Mucosa of gallbladder (tissue), 1 donor: ENCODE measurements at regions not wholly inside any gene's neighbourhood (a gene's known extent, or its start where the extent isn't known, plus 50 kb on each side); places are given as distances from the start of the nearest gene placed in this dataset.

Experiments used
- DNase-seq: peaks from one replicate; pipeline ENCODE4 v3.0.0-alpha.2; 2020; ENCODE audit warnings: low spot score
- donor health status: DM: no; HTN: no; CAD: no.

DNA sequence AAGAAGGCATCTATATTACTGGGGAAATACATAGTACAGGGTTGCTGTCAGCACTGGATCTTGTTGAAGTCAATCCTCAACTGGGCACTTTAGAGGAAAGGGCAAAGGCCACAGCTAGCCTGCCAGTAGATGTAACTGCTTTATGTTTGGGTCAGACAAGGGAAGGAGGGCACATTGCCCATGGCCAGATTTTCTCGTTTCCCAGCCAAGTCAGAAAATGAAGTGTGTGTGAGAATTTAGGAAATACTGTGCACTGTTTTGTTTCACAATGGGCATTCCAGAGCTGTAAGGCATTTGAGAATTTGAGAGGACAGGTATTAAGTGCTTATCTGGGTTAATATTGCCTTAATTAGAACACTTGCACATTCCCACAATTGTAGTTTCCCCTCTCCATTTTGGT is 183.9 kb upstream of the MCHR2 start:
- no peak for DNase-seq

DNA sequence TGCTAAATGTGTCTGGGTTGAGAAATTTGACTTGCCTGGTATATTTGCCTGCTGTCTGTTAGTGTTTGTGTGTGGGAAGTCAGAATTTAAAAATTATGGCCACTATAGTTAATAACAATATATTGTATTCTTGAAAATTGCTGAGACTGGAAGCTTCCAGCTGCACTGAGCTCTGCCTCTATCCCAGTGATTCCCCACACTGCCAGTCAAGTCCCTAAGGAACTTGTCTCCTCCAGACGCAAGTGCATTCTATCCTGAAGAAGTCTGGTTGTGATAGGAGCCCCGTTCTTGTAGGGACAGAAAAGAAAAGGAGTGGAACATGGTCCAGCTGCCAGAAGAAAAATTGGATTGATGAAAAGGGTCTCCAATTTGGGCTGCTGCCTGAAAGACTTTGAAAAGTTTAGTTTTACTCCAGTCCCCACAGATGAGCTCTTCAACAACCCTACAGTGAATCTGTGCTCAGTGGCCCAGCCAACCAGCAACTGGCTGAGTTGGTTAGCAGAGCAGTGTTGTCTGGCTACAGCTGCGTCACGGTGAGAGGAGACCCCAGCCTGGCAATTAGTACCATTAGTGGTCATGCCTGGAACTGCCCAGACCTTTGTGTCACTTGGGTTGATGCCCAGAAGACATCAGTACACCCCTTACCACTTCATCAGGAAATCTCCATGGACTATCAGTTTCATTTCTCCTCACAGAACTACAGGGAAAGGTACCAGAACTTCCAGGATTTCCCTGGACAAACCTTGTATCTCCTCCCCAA is 183.1 kb upstream of the MCHR2 start:
- no peak for DNase-seq

DNA sequence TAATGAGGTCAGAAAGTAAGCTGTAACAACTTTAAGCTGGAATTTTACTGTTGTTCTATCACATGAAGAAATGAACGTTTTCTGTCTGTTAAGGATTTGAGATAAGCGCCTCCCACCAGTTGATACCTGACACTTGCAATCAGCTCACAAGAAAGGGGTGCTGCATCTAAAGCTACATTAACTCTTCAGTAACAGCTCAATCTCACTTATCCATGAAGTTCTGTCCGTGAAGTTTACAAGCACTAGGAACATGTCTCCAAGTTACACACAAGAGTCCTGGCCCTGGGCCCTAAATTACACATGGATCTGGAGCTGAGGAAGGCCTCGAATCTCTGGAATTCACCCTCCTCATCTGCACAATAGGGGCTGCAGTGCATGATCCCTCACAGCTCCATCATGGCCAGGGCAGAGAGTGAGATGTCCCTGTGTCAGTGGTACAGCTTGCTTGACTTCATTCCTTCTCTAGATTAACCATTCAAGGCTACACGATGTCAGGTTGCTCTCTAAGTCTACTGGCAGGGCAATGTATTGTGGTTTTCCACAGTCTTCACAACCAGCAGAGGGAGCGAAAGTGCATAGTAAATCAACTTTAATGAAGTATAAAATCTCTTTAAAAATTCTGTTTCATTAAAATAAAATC is 182.4 kb upstream of the MCHR2 start:
- no peak for DNase-seq

DNA sequence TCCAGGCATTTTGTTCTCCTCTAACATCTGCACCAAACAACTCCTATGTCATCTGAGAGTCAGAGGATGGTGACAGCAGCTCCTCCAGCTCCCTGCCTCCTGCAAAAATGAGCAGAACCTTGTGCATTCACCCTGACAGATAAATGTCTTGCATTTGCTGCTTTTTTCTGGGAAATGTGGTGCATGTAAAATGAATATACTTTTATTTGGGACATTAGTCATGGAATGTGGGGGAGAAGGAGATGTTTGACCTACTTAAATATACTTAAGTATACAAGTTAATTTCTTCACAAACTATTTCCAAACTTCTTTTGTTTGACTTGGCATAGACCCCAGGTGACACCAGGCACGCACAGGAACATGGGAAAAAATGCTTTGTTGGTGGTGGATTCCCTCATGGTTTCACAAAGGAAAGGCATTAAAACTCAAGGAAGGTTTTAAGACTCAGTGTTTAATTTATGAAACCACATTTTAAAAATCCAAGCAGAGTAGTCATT is 181.8 kb upstream of the MCHR2 start:
- no peak for DNase-seq

DNA sequence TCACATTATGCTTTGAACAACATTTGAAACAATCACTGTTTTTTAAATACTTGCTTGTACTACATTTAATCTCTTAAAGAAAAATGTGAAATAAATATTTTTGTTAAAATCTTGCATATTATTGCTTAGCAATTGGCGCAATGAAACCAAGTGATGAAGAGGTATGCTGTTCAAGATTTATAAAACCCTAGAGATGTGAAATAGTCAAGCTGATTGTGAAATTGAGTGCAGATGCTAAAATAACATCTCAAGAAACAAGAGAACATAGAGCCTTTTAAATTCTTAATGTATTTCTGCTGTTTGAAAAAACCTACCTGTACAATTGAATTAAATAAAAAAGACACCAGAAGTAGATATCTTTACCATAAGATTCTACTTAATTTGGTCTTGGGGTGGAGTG is 179.2 kb upstream of the MCHR2 start:
- no peak for DNase-seq

DNA sequence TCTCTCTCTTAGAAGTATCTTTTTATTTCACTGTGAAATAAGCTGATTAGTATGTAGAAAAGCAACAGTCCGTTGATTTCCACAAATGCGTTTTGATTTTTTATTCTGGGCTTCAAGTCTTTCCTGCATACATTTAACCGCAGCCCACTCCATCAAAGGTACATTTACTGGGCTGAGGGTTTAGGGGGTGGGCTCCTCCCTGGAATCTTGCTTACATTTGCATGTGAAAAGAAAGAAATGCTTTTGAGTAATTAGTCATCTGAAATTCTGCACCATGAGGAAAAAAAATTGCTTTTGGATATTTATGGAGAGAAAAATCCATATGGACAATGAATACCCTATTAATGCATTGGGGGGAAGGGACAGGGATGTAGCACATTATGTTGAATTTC is 178.3 kb upstream of the MCHR2 start:
- DNase-seq: no peak

DNA sequence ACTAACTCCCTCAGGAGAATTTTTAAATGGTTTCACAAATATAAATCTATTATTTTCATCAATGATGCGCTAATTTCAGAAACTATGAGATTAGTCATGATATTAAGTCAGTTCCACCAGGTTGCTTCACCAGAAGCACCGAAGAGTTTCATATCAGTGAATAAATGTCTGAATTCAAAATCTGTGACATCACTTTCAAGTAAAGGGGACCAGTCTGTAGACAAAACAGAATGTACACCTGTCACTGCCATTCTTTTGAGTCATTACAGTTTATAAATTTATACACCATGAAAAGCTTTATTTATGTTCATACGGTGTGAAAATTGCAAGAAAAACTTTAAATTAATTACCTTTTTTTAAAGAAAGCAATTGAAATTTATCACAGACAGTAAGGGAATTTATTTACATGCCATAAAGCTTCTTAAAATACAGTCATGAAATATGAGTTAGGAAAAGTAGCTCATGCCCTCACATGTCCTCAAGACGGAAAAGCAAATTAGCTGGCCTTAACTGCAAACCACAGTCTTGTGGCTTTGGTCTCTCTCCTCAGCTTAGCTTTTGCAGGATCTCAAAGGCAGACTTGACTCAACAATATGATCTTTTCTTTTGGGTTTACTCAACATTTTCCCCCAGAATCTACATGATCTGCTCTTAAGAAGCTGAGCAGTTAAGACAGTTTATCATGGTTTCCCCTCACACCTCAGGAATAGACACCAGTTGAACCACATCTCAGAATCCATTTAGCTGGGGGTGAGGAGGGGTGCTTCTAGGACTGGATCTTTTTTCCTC is 177.7 kb upstream of the MCHR2 start:
- DNase-seq: no peak

DNA sequence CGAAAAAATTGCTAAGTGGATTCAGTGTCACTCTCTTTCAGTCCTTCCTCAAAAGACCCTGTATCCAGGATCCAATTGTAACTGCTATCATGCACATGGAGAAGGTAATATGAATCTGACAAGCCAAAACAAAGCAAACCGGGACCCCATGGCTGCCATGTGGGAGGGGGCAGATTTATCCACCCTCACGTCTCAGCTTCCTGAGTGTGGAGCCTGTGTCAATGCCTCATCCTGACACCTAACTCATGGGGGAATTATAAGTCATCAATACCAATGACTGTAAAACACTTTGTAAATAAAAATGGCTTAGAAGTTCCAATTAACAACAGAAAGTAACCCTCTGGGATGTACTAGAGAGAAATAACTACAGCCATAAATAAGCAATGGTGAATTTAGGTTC is 174.1 kb upstream of the MCHR2 start:
- no peak for DNase-seq

DNA sequence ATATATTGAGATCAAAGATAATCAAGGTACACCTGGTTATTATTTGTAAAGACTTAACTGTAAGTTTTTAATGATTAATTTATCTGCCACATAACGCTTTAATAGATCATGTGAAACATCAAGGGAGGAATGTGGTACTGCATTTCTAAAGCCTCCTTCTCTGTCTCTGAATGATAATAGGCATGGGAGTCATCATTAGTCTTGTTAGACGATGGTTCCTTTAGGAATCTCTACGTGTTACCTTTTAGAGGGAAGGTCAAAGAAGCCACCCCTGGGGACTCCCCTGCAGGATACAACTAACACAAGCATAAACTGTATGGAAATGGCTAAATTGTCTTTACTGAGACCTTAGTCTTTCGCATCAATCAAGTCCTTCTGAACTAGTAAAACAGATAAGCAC is 173.6 kb upstream of the MCHR2 start:
- DNase-seq: no peak

DNA sequence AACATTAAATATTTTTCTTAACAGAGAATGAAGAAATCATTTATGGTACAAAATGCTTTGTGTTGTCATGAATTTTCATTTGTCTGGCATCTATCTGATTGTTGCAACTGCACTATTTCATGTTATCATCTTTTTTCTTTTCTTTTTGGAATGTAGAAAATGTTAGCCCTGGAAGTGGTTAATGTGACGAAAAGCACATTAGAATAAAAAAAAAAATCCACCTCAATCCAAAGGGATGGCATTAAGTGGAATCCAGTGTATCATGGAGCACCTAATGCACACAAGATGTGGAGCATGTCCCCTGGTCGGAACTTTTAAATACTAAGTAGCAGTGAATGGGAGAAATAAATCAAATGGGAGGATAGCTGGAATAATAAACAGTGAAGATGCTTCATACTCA is 172.9 kb upstream of the MCHR2 start:
- no peak for DNase-seq

DNA sequence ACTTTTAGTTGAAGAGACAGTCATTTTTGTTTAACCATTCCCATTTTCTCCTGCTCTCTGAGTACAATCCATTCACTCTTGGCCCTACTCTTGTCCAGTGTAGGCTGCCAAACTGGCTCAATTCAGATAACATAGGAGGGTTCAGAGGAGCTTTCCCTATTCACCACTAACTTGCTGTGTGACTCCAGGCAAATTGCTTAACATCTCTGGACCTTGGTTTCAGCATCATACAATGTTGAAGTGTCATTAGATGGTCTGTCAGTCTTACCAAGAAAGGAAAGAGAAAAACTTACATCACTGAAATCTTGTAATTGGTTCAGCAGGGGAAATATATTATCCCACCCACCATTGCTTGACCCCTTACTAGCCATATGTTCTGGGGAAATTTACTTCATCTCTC is 171.4 kb upstream of the MCHR2 start:
- no peak for DNase-seq

DNA sequence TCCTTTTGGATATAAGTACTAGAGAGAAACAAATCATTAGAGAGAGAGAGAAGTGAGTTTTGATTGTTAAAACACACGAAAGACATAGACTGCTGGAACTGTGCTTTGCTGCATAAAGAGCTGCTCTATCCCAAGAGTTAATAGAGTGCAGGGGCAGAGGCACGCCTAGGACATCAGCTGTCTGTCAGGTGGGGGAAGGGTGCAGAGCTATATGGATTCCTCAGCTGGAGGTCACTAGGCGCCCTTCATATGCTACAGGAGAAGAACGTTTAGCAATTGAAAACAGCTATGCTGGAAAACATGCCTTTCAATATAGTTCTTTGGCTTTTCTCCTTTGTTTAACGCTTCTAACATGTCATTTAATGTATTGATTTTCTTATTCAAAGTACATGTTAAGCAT is 169.0 kb upstream of the MCHR2 start:
- DNase-seq: no peak

DNA sequence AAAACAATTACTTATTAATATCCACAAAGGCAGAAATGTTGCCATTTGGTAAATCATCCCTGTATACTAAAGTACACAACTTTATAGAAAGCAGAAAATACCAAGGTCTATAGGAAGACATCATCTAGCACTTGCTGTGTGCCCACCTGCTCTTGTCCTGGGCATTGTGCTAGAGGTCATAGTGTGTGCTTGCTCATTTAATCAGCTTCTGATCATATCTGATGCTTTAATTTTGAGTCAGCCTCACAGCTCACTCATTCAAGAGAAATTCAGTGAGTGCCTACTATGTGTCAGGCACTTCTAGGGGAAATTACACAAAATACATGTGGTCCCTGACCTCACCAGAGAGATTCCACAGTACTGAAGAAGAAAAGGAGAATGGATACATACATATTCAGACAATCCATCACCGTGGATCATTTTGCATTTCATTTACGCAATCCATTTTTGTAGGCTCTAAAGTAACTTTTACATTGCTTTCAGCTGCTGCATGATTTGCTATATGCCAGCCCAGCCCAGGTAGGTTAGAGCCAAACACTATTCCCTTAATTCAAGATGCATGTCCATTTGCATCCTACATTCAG is 167.9 kb upstream of the MCHR2 start:
- DNase-seq: no peak

DNA sequence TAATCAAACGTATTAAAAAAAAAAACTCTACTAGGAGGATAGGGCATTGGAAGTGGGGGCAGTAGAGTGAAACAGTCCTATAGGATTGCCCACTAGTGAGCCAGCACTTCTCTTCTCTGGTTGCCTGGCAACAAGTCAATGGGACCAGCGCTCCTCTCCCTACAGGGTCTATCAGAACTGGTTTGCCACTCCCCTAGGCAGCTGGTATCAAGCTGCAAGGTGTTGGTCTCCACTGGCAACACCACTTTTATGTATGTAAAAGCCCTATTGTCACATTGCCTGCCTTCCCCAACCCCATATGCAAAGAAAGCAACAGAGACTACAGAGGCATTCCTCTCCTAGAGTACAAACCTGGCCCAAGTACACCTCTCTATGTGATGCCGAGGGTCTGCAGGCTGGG is 166.9 kb upstream of the MCHR2 start:
- no peak for DNase-seq

DNA sequence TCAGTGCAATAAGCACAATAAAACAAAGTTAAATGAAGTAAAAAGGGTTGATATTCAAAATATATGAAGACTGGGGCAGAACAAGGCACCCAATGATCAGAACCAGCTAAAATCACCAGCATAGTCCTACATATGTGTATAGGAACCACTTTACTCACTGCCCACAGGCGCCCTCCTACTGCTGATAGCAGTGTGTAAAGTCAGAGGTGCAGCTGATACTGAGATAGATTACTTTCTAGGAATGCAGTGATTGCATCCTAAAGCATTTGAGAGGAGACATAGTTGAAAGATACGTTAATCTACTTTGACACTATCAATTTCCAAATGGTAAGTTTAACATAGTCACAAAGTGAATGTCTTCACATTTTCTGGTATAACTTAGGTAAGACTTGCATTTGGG is 161.1 kb upstream of the MCHR2 start:
- no peak for DNase-seq

DNA sequence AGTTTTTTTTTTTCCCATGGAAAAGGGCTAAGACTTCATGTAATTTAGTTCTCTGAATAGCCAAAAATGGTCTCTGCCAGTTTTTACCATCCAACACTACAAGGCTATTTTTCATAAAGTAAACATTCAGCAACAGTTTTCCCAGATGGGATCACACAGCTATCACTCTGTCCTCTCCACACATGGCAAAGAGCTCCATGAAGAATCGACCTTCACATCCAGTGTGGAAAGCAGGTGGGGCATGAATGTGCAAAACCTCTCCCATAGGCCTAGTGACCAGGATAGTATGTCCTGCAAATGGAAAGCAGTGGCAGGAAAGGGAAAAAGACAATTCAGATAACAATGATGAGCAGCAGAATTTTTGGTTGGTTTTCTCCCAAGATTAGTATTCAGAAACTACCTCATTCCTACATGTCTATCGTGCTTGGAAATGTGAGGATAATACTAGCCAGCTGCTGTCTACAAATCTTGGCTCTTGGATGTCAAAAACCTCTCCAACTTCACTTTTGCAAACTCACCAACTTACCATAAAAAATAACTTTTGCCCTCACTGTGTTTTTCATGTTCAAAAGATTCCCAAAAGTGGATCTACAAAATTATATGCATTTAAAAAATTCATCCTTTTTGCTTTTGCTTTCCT is 159.7 kb upstream of the MCHR2 start:
- no peak for DNase-seq

DNA sequence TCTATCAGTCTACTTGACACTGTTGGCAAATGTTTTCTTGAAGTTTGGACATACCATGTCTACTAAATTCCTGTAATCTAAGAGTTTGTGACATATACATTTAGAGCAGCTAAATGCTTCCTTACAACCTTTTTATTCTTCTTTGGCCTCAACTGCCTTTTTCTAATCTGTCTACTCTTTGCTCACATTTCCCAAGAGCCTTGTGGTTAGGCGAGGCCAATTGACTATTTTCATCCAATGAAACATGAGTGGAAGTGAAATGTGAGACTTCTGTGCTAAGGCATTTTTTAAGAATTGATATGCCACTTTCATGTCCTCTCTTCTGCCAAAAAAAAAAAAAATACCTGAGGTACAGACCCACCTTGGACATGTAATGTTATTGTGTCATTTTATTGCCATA is 158.2 kb upstream of the MCHR2 start:
- no peak for DNase-seq

DNA sequence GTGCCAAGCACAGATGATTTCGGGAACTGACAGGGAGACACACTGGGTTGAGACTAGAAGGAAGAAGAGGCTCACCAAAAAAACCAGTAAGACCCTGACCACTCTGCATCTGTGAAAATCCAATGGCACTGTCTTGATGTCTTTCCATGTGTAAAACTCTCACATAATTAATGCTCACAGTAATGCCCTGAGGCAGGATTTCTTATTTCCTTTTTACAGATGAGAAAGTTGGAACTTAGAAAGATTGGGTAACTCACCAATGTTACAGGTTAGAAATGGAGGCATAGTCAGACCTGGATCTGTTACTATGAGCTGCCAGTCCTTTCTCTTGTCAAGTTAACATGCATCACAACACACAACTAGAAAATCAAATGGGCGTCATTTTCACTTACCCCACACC is 151.0 kb upstream of the MCHR2 start:
- no peak for DNase-seq

DNA sequence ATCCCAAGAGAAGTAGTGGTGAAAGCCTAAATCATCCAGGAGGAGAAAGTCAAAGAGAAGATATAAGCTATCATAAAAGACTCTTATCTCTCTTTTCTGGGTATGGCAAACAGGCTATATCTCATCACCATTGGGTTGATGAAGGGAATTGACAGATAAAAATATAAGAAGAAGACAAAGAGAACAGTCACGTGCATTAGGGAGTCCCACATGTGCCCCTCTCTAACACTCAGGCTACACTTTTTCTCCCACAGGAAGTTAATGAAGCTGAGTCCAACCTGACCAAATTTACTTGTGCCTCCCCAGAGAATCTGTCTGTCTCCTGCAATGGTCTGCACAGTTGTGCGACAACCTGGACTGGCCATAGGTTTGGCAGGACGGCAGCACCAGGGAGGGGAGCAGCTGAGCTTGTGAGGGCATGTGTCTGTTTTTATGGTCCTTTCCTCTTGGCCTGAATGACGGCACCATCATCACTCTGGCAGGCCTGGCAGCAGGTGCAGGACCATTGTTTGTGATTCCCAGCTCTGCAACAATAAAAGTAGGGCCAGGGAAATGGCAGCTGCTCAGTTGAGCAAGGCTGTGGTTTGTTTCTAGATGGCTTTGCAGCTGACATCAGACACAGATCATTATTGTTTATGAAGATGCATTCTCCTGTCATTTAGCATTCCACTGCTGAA is 144.5 kb upstream of the MCHR2 start:
- DNase-seq: no peak

DNA sequence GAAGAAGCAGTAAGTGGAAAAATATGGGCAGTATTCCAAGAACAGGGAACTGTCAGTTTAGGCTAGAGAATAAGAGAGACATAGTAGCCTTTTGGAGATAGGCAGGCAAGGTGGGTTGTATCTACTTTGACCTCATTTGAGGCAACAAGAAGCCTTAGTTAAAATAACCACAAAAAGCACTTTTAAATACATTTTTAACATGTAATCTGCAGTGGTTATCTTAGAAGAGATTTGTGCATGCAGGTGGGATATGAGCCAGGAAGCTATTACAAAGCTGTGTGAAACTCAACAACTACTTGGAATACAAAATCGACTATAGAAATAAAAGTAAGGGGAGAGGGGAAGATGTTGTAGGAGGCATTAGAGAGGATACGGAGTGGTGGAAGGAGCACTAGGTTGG is 143.7 kb upstream of the MCHR2 start:
- DNase-seq: no peak

DNA sequence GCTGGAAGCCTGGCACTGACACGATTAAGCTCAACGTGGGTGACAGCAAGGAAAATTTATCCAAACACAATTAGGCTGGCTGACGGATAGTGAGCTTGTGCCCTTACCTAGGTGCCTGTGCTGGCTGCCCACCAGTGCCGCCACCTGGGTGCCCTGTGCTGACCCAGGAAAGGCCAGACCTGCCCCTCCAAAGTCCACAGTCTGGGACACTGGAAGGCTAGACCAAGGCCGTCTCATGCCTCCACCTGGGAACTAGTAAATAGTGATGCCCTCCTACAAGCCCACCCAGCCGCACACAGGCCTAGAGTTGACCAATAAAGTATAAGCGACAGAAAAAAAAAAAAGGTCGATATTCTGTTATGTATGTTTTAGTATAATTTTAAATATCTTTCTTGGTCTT is 142.6 kb upstream of the MCHR2 start:
- no peak for DNase-seq

DNA sequence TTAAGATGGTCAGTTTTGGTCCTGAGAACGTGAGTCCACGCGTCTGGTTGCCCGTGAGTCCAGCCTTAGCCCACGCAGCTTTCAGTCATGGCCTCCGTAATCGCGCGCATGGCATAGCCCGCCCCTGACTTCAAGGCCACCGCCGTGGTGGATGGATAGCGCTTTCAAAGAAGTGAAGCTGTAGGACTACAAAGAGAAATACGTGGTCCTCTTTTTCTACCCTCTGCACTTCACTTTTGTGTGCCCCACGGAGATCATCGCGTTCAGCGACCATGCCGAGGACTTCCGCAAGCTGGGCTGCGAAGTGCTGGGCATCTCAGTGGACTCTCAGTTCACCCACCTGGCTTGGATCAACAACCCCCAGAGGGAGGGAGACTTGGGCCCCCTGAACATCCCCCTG is 142.0 kb upstream of the MCHR2 start:
- no peak for DNase-seq
